HCT116 (cell line): ENCODE measurements at regions not wholly inside any gene's neighbourhood (a gene's known extent, or its start where the extent isn't known, plus 50 kb on each side); places are given as distances from the start of the nearest gene placed in this dataset.

Experiments used
- ATAC-seq: fragments of 200-7000 bp; cut with Tn5 transposase; 2 replicates; pipeline ENCODE4 v1.9.1; 2020; ENCODE audit warnings: mild to moderate bottlenecking, moderate library complexity
- BruUV-seq: library from RNA; stranded (reverse); fragments of 400-500 nt; replicated peaks from 2 replicates; lab custom pipeline; 2021; lab: Mats Ljungman, UMichigan
- CTCF ChIA-PET: fragments of 300-600 bp; sonication (Branson Sonifier 250); formaldehyde crosslinking; loops from one replicate; lab custom pipeline; 2021; ENCODE audit warnings: antibody characterized with exemption; lab: Charles Lee
- POLR2A ChIA-PET: fragments of 300-600, 350-600 bp; sonication (Branson Sonifier 250); formaldehyde crosslinking; loops from one replicate; lab custom pipeline; 2021; ENCODE audit warnings: antibody characterized with exemption; lab: Charles Lee
- RAD21 ChIA-PET, 2 experiments: fragments of 300-600 bp; sonication (Branson Sonifier 250); formaldehyde crosslinking; loops; one replicate each; lab custom pipeline; 2023; ENCODE audit warnings: low total read pairs in 2 of 2; ENCODE audit not compliant: uncharacterized antibody in 2 of 2, unreplicated experiment in 2 of 2, low non-redundant PET in 1 of 2; lab: Charles Lee
- DNase-seq: peaks from one replicate; pipeline ENCODE4 v3.0.0-alpha.2; 2010; ENCODE audit warnings: low read depth, low spot score
- H2AFZ ChIP-seq: fragments of 200-600 bp; shearing (Covaris generic), sonication (generic); 2 replicates; pipeline ENCODE4 v1.6.1; 2017; ENCODE audit warnings: low read depth, mixed run types, mixed read lengths, antibody characterized with exemption, low read length; ENCODE audit not compliant: poor library complexity, severe bottlenecking
- H3K27ac ChIP-seq: 2 replicates; pipeline ENCODE4 v1.5.1; 2012; ENCODE audit warnings: low read depth, low read length
- H3K27me3 ChIP-seq: fragments of 200-600 bp; sonication (generic); 2 replicates; pipeline ENCODE4 v1.6.1; 2016; ENCODE audit warnings: mixed run types, low read length, mixed read lengths; ENCODE audit not compliant: insufficient read depth
- H3K36me3 ChIP-seq, 2 experiments: fragments of 200-500 bp in 1 of 2; fragments of 200-600 bp in 1 of 2; sonication (Bioruptor generic) in 1 of 2; sonication (generic) in 1 of 2; 2 replicates each; pipeline versions ENCODE4 v1.5.1 to v1.6.1; 2014 to 2016; ENCODE audit warnings: low read length in 2 of 2, inconsistent platforms in 1 of 2, mixed read lengths in 1 of 2, mixed run types in 1 of 2; ENCODE audit not compliant: insufficient read depth in 2 of 2, control insufficient read depth in 1 of 2
- H3K4me1 ChIP-seq, 2 experiments: fragments of 200-600 bp in 1 of 2; sonication (generic) in 1 of 2; 2 replicates each; pipeline versions ENCODE4 v1.5.1 to v1.6.1; 2012 to 2017; ENCODE audit warnings: low read length in 2 of 2, inconsistent platforms in 1 of 2, mild to moderate bottlenecking in 1 of 2, mixed read lengths in 1 of 2, mixed run types in 1 of 2, moderate library complexity in 1 of 2; ENCODE audit not compliant: insufficient read depth in 2 of 2, control insufficient read depth in 1 of 2
- H3K4me2 ChIP-seq: fragments of 200-600 bp; sonication (generic); 2 replicates; pipeline ENCODE4 v1.6.1; 2017; ENCODE audit warnings: mixed run types, low read length, mixed read lengths
- H3K4me3 ChIP-seq, 2 experiments: fragments of 200-600 bp in 1 of 2; sonication (generic) in 1 of 2; replicated peaks in 1 of 2; 2 replicates each; pipeline ENCODE4 v1.5.1; 2011 to 2016; ENCODE audit warnings: low read length in 2 of 2, control low read depth in 1 of 2, low read depth in 1 of 2, mild to moderate bottlenecking in 1 of 2, mixed read lengths in 1 of 2, mixed run types in 1 of 2
- H3K79me2 ChIP-seq: fragments of 200-600 bp; sonication (generic); 2 replicates; pipeline ENCODE4 v1.6.1; 2017; ENCODE audit warnings: mild to moderate bottlenecking, mixed run types, low read length, moderate library complexity, mixed read lengths; ENCODE audit not compliant: insufficient read depth
- H3K9ac ChIP-seq: fragments of 200-600 bp; sonication (generic); 2 replicates; pipeline ENCODE4 v1.6.1; 2016; ENCODE audit warnings: low read length, mixed read lengths
- H3K9me2 ChIP-seq: fragments of 200-600 bp; sonication (generic), shearing (Covaris generic); 2 replicates; pipeline ENCODE4 v1.6.1; 2017; ENCODE audit warnings: mixed run types, mild to moderate bottlenecking, moderate library complexity; ENCODE audit not compliant: insufficient read depth
- H3K9me3 ChIP-seq, 2 experiments: fragments of 200-500 bp in 1 of 2; fragments of 200-600 bp in 1 of 2; sonication (Bioruptor generic) in 1 of 2; sonication (generic) in 1 of 2; 2 replicates each; pipeline ENCODE4 v1.6.1; 2014 to 2017; ENCODE audit warnings: low read length in 2 of 2, mixed read lengths in 2 of 2, inconsistent platforms in 1 of 2, low read depth in 1 of 2, mild to moderate bottlenecking in 1 of 2, mixed run types in 1 of 2, moderate library complexity in 1 of 2; ENCODE audit not compliant: control insufficient read depth in 1 of 2, insufficient read depth in 1 of 2
- H4K20me1 ChIP-seq: fragments of 200-600 bp; sonication (generic), shearing (Covaris generic); 2 replicates; pipeline ENCODE4 v1.6.1; 2017; ENCODE audit warnings: mixed run types, mild to moderate bottlenecking, moderate library complexity; ENCODE audit not compliant: insufficient read depth
- CEBPB ChIP-seq: IDR thresholded peaks from 2 replicates; pipeline ENCODE4 v1.6.1; 2012; ENCODE audit warnings: low read depth
- ELF1 ChIP-seq: IDR thresholded peaks from 2 replicates; pipeline ENCODE4 v1.6.1; 2012; ENCODE audit warnings: low read depth, borderline replicate concordance
- EZH2phosphoT487 ChIP-seq: fragments of 200-600 bp; IDR thresholded peaks from 2 replicates; pipeline ENCODE4 v1.6.1; 2018; ENCODE audit warnings: antibody characterized with exemption, borderline replicate concordance
- FOSL1 ChIP-seq: IDR thresholded peaks from 2 replicates; pipeline ENCODE4 v1.6.1; 2012; ENCODE audit warnings: low read depth
- JUND ChIP-seq: IDR thresholded peaks from 2 replicates; pipeline ENCODE4 v1.6.1; 2012
- POLR2A ChIP-seq: IDR thresholded peaks from 2 replicates; pipeline ENCODE4 v1.7.0; 2011; ENCODE audit warnings: borderline replicate concordance; ENCODE audit not compliant: insufficient read depth, insufficient read length; ENCODE audit errors: extremely low read depth
- POLR2AphosphoS5 ChIP-seq: IDR thresholded peaks from 2 replicates; pipeline ENCODE4 v1.6.1; 2011; ENCODE audit warnings: mild to moderate bottlenecking, low read depth, low read length, moderate library complexity
- RAD21 ChIP-seq: IDR thresholded peaks from 2 replicates; pipeline ENCODE4 v1.6.1; 2012; ENCODE audit warnings: low read depth, mild to moderate bottlenecking
- SIN3A ChIP-seq: IDR thresholded peaks from 2 replicates; pipeline ENCODE4 v1.6.1; 2012; ENCODE audit warnings: low read depth
- SP1 ChIP-seq: IDR thresholded peaks from 2 replicates; pipeline ENCODE4 v1.6.1; 2012; ENCODE audit warnings: low read depth
- SRF ChIP-seq: IDR thresholded peaks from 2 replicates; pipeline ENCODE4 v1.6.1; 2012; ENCODE audit warnings: low read depth
- TCF7L2 ChIP-seq: IDR thresholded peaks from 2 replicates; pipeline ENCODE4 v1.7.0; 2011; ENCODE audit warnings: borderline replicate concordance, inconsistent platforms; ENCODE audit not compliant: insufficient read depth, insufficient read length; ENCODE audit errors: extremely low read depth
- ZFX ChIP-seq: fragments of 450-650 bp; IDR thresholded peaks from 2 replicates; pipeline ENCODE4 v1.6.1; 2017
- ZNF274 ChIP-seq: fragments of 200-500 bp; sonication (Bioruptor generic); IDR thresholded peaks from 2 replicates; pipeline ENCODE4 v1.6.1; 2014; ENCODE audit warnings: mild to moderate bottlenecking, low read depth, low read length, inconsistent platforms
- intact Hi-C: fragments of 100-400 bp; cut with micrococcal nuclease; formaldehyde crosslinking; loops from 2 replicates; pipeline ENCODE4 v1.10.0; 2022
- TF ChIP-seq, protein P1 (sequence below): IDR thresholded peaks from 2 replicates; pipeline ENCODE4 v1.6.1; 2012; ENCODE audit warnings: low read depth
- TF ChIP-seq, protein P2 (sequence below), 3 experiments: fragments of 200-600 bp in 1 of 3; sonication (generic) in 1 of 3; IDR thresholded peaks in 2 of 3; conservative IDR thresholded peaks in 1 of 3; 2 replicates each; pipeline ENCODE4 v1.5.1; 2012 to 2017; ENCODE audit warnings: low read depth in 2 of 3, low read length in 2 of 3, antibody characterized with exemption in 1 of 3, borderline replicate concordance in 1 of 3, control low read depth in 1 of 3, mild to moderate bottlenecking in 1 of 3, mixed read lengths in 1 of 3, mixed run types in 1 of 3, moderate library complexity in 1 of 3; ENCODE audit not compliant: insufficient read depth in 1 of 3
- TF ChIP-seq, protein P3 (sequence below): IDR thresholded peaks from 2 replicates; pipeline ENCODE4 v1.6.1; 2012
- TF ChIP-seq, protein P4 (sequence below): IDR thresholded peaks from 2 replicates; pipeline ENCODE4 v1.6.1; 2012

- no peaks in the 10 kb centered on the region for H3K9me3 ChIP-seq
These were observed 173.3 kb upstream of the RASA1 start for GRCh38 chr5:87094347-87094746.

More at GRCh38 chr5:87094347-87094746, 173.3 kb upstream of the RASA1 start:
- no peak overlapping the region for H3K4me2 ChIP-seq
- RAD21 ChIA-PET = no interaction called here
- H3K36me3 ChIP-seq = no peaks in the 10 kb centered on the region
- H3K4me1 ChIP-seq = no peaks in the 10 kb centered on the region
- CTCF ChIA-PET = no interaction called here
- H4K20me1 ChIP-seq = no peaks in the 10 kb centered on the region
- H3K79me2 ChIP-seq = no peaks in the 10 kb centered on the region
- TF ChIP-seq, protein P1, sequence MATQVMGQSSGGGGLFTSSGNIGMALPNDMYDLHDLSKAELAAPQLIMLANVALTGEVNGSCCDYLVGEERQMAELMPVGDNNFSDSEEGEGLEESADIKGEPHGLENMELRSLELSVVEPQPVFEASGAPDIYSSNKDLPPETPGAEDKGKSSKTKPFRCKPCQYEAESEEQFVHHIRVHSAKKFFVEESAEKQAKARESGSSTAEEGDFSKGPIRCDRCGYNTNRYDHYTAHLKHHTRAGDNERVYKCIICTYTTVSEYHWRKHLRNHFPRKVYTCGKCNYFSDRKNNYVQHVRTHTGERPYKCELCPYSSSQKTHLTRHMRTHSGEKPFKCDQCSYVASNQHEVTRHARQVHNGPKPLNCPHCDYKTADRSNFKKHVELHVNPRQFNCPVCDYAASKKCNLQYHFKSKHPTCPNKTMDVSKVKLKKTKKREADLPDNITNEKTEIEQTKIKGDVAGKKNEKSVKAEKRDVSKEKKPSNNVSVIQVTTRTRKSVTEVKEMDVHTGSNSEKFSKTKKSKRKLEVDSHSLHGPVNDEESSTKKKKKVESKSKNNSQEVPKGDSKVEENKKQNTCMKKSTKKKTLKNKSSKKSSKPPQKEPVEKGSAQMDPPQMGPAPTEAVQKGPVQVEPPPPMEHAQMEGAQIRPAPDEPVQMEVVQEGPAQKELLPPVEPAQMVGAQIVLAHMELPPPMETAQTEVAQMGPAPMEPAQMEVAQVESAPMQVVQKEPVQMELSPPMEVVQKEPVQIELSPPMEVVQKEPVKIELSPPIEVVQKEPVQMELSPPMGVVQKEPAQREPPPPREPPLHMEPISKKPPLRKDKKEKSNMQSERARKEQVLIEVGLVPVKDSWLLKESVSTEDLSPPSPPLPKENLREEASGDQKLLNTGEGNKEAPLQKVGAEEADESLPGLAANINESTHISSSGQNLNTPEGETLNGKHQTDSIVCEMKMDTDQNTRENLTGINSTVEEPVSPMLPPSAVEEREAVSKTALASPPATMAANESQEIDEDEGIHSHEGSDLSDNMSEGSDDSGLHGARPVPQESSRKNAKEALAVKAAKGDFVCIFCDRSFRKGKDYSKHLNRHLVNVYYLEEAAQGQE = no peak
- TF ChIP-seq, protein P2, sequence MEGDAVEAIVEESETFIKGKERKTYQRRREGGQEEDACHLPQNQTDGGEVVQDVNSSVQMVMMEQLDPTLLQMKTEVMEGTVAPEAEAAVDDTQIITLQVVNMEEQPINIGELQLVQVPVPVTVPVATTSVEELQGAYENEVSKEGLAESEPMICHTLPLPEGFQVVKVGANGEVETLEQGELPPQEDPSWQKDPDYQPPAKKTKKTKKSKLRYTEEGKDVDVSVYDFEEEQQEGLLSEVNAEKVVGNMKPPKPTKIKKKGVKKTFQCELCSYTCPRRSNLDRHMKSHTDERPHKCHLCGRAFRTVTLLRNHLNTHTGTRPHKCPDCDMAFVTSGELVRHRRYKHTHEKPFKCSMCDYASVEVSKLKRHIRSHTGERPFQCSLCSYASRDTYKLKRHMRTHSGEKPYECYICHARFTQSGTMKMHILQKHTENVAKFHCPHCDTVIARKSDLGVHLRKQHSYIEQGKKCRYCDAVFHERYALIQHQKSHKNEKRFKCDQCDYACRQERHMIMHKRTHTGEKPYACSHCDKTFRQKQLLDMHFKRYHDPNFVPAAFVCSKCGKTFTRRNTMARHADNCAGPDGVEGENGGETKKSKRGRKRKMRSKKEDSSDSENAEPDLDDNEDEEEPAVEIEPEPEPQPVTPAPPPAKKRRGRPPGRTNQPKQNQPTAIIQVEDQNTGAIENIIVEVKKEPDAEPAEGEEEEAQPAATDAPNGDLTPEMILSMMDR (IDR thresholded peaks at IDR 0.05 in 2 of 3, conservative IDR thresholded peaks at IDR 0.05 in 1 of 3; ENCODE audit: borderline replicate concordance in 1 of 3, insufficient read depth in 1 of 3, low read depth in 2 of 3, low read length in 2 of 3) = no peak
- TF ChIP-seq ZFX = no peak
- TF ChIP-seq, protein P3, sequence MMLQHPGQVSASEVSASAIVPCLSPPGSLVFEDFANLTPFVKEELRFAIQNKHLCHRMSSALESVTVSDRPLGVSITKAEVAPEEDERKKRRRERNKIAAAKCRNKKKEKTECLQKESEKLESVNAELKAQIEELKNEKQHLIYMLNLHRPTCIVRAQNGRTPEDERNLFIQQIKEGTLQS = no peak
- TF ChIP-seq FOSL1 = no peak
- TF ChIP-seq, protein P4, sequence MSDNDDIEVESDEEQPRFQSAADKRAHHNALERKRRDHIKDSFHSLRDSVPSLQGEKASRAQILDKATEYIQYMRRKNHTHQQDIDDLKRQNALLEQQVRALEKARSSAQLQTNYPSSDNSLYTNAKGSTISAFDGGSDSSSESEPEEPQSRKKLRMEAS = no peak
- no peak for TF ChIP-seq RAD21
- TF ChIP-seq POLR2A = no peak
- no peak for TF ChIP-seq ELF1
- no peak for TF ChIP-seq TCF7L2
- TF ChIP-seq POLR2AphosphoS5 = no peak
- TF ChIP-seq SRF = no peak
- no peak for TF ChIP-seq SIN3A
- TF ChIP-seq SP1 = no peak
- no peak for TF ChIP-seq EZH2phosphoT487
- TF ChIP-seq JUND = no peak
- TF ChIP-seq ZNF274 = no peak
- TF ChIP-seq CEBPB = no peak
- intact Hi-C loops = no loop called here
- no peaks in the 10 kb centered on the region for H3K9me2 ChIP-seq
- BruUV-seq = no TSS peak
- H3K9ac ChIP-seq = no peak overlapping the region
- ATAC-seq (no peak), DNase-seq (no peak)
- H3K27me3 ChIP-seq = no peaks in the 10 kb centered on the region
- POLR2A ChIA-PET = no interaction called here
- H2AFZ ChIP-seq = no peak overlapping the region
- no peak overlapping the region for H3K27ac ChIP-seq
- H3K4me3 ChIP-seq = no peak overlapping the region
